ENCODE measurements at regions not wholly inside any gene's neighbourhood (a gene's known extent, or its start where the extent isn't known, plus 50 kb on each side); places are given as distances from the start of the nearest gene placed in this dataset.

- TF ChIP-seq CTCF (IDR thresholded peaks at IDR 0.05) (no peak), POLR2A (IDR thresholded peaks at IDR 0.05) (no peak)
Measured at GRCh38 chr10:113420057-113420732, 132.7 kb upstream of the HABP2 start.
